ENCODE measurements at regions not wholly inside any gene's neighbourhood (a gene's known extent, or its start where the extent isn't known, plus 50 kb on each side); places are given as distances from the start of the nearest gene placed in this dataset.
"Not testable (repeated sequence)": the region's sequence is repeated elsewhere in the genome, so short reads cannot be mapped to it uniquely, and the experiment has no call there.

DNA sequence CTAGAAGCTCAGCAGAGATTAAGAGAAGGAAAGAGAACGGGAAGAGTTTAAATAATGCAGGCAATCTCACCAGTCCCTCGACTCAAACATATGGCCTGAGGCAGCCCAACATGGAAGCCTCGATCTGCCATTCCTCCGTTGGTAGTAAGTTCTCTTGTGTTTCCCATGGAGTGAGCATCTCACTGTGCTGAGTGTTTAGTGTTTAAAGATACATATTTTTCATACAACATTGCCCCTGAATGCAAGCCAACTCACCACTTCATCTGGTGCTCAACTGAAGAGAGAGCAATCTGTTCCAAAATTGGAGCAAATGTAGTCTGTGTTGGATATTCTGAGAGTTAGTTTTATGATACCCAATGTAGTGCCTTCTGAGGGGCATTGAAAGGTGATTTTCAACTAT, 171.5 kb upstream of the ATP10B start:
- H3K4me3 ChIP-seq (ENCODE audit: low read depth in 1 of 5, low read length in 5 of 5), result no peak overlapping the region
- no peaks in the 10 kb centered on the region for H3K9me3 ChIP-seq (ENCODE audit: control insufficient read depth in 5 of 5, low read length in 5 of 5)
- H3K27me3 ChIP-seq (ENCODE audit: control insufficient read depth in 5 of 5, insufficient read depth in 4 of 5, low read length in 5 of 5), result no peaks in the 10 kb centered on the region
- H3K9ac ChIP-seq (ENCODE audit: low read length in 5 of 5), result no peak overlapping the region
- H3K36me3 ChIP-seq (ENCODE audit: control insufficient read depth in 5 of 5, insufficient read depth in 5 of 5, low read length in 5 of 5), result no peaks in the 10 kb centered on the region
- no peaks in the 10 kb centered on the region for H3K4me1 ChIP-seq (ENCODE audit: control insufficient read depth in 5 of 5, insufficient read depth in 5 of 5, low read length in 5 of 5)
- H3K27ac ChIP-seq (ENCODE audit: low read depth, low read length), result no peak overlapping the region

DNA sequence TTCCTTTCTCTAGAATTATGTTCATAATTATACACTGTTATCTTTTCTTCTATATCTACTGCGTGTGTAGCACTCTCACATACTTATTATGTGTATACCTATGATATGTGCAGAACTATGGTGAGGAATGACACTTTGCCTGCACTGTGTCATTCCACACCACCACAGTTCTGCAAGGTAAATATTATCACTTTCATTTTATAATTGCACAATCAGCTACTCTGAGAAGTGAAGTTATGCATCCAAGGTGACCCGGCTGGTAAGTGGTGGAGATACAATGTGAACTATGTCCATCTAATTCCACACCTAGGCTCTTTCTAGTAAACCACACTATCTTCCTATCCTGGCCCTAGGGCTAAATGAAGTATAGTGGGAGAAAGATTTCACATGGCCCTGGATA, 170.1 kb upstream of the ATP10B start:
- no peak overlapping the region for H3K4me3 ChIP-seq (ENCODE audit: low read depth in 1 of 5, low read length in 5 of 5)
- no peaks in the 10 kb centered on the region for H3K4me1 ChIP-seq (ENCODE audit: control insufficient read depth in 5 of 5, insufficient read depth in 5 of 5, low read length in 5 of 5)
- H3K27ac ChIP-seq (ENCODE audit: low read depth, low read length), result no peak overlapping the region
- H3K27me3 ChIP-seq (ENCODE audit: control insufficient read depth in 5 of 5, insufficient read depth in 4 of 5, low read length in 5 of 5), result no peaks in the 10 kb centered on the region
- no peaks in the 10 kb centered on the region for H3K36me3 ChIP-seq (ENCODE audit: control insufficient read depth in 5 of 5, insufficient read depth in 5 of 5, low read length in 5 of 5)
- no peaks in the 10 kb centered on the region for H3K9me3 ChIP-seq (ENCODE audit: control insufficient read depth in 5 of 5, low read length in 5 of 5)
- no peak overlapping the region for H3K9ac ChIP-seq (ENCODE audit: low read length in 5 of 5)

GRCh38 chr5:161009817-161010216, 157.8 kb upstream of the ATP10B start:
- Histone ChIP-seq H3K27me3 (ENCODE audit: control insufficient read depth in 5 of 5, insufficient read depth in 4 of 5, low read length in 5 of 5) (peaks cover 0 to 2% (median 0%) of the 10 kb centered on the region in 5 donors), H3K36me3 (ENCODE audit: control insufficient read depth in 5 of 5, insufficient read depth in 5 of 5, low read length in 5 of 5) (no peaks in the 10 kb centered on the region), H3K4me3 (ENCODE audit: low read depth in 1 of 5, low read length in 5 of 5) (no peak overlapping the region), H3K4me1 (ENCODE audit: control insufficient read depth in 5 of 5, insufficient read depth in 5 of 5, low read length in 5 of 5) (no peaks in the 10 kb centered on the region), H3K9ac (ENCODE audit: low read length in 5 of 5) (no peak overlapping the region), H3K27ac (ENCODE audit: low read depth, low read length) (no peak overlapping the region), H3K9me3 (ENCODE audit: control insufficient read depth in 5 of 5, low read length in 5 of 5) (peaks cover 2 to 14% (median 6%) of the 10 kb centered on the region in 5 donors)

DNA sequence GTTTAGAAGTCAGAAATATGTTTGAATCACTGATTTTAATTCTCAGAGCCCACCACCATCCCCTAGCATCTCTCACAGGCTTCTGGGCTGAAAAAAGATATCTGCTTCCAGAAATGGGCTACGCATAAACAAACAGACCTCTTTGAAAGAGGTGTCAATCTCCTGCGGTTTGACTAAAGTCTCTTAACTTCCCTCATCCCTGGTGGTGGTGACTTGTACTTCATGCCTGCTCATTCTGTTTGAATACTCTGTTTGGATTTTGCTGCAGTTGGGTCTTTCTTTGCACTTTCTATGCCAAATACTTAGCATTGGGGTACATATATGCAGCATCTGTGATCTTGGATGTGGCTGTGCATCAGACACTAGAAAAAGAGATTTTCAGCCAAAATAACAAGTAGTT, 157.2 kb upstream of the ATP10B start:
- Histone ChIP-seq H3K9ac (ENCODE audit: low read length in 5 of 5) (no peak overlapping the region), H3K27ac (ENCODE audit: low read depth, low read length) (no peak overlapping the region), H3K9me3 (ENCODE audit: control insufficient read depth in 5 of 5, low read length in 5 of 5) (peaks cover 2 to 17% (median 9%) of the 10 kb centered on the region in 5 donors), H3K4me1 (ENCODE audit: control insufficient read depth in 5 of 5, insufficient read depth in 5 of 5, low read length in 5 of 5) (no peaks in the 10 kb centered on the region), H3K4me3 (ENCODE audit: low read depth in 1 of 5, low read length in 5 of 5) (no peak overlapping the region), H3K27me3 (ENCODE audit: control insufficient read depth in 5 of 5, insufficient read depth in 4 of 5, low read length in 5 of 5) (peaks cover 0 to 2% (median 0%) of the 10 kb centered on the region in 5 donors), H3K36me3 (ENCODE audit: control insufficient read depth in 5 of 5, insufficient read depth in 5 of 5, low read length in 5 of 5) (no peaks in the 10 kb centered on the region)

- Histone ChIP-seq H3K27me3 (ENCODE audit: control insufficient read depth in 5 of 5, insufficient read depth in 4 of 5, low read length in 5 of 5) (no peaks in the 10 kb centered on the region), H3K27ac (ENCODE audit: low read depth, low read length) (no peak overlapping the region), H3K4me1 (ENCODE audit: control insufficient read depth in 5 of 5, insufficient read depth in 5 of 5, low read length in 5 of 5) (no peaks in the 10 kb centered on the region), H3K9me3 (ENCODE audit: control insufficient read depth in 5 of 5, low read length in 5 of 5) (peaks cover 2 to 19% (median 14%) of the 10 kb centered on the region in 5 donors), H3K4me3 (ENCODE audit: low read depth in 1 of 5, low read length in 5 of 5) (no peak overlapping the region), H3K36me3 (ENCODE audit: control insufficient read depth in 5 of 5, insufficient read depth in 5 of 5, low read length in 5 of 5) (no peaks in the 10 kb centered on the region), H3K9ac (ENCODE audit: low read length in 5 of 5) (no peak overlapping the region)
Observed at GRCh38 chr5:161007879-161008278, 155.9 kb upstream of the ATP10B start.

DNA sequence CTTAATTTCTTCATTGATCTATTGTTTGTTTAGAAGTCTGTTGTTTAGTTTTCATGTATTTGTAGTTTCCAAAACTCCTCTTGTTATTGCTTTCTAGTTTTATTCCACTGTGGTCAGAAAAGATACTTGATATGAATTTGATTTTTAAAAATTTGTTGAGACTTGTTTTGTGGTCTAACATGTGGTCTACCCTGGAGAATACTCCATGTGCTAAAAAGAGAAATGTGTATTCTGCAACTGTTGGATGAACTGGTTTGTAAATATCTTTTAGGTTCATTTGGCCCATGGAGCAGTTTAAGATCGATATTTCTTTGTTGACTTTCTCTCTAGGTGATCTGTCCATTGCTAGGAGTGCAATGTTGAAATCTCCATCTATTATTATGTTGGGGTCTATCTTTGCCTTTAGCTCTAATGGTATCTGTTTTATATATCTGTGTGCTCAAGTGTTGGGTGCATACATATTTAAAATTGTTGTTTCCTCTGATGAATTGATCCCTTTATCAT, 150.6 kb upstream of the ATP10B start:
- Histone ChIP-seq H3K27me3 (ENCODE audit: control insufficient read depth in 5 of 5, insufficient read depth in 4 of 5, low read length in 5 of 5) (no peaks in the 10 kb centered on the region), H3K9me3 (ENCODE audit: control insufficient read depth in 5 of 5, low read length in 5 of 5) (peaks cover 2 to 28% (median 14%) of the 10 kb centered on the region in 5 donors), H3K36me3 (ENCODE audit: control insufficient read depth in 5 of 5, insufficient read depth in 5 of 5, low read length in 5 of 5) (no peaks in the 10 kb centered on the region), H3K4me3 (ENCODE audit: low read depth in 1 of 5, low read length in 5 of 5) (no peak overlapping the region), H3K27ac (ENCODE audit: low read depth, low read length) (no peak overlapping the region), H3K9ac (ENCODE audit: low read length in 5 of 5) (no peak overlapping the region), H3K4me1 (ENCODE audit: control insufficient read depth in 5 of 5, insufficient read depth in 5 of 5, low read length in 5 of 5) (no peaks in the 10 kb centered on the region)

DNA sequence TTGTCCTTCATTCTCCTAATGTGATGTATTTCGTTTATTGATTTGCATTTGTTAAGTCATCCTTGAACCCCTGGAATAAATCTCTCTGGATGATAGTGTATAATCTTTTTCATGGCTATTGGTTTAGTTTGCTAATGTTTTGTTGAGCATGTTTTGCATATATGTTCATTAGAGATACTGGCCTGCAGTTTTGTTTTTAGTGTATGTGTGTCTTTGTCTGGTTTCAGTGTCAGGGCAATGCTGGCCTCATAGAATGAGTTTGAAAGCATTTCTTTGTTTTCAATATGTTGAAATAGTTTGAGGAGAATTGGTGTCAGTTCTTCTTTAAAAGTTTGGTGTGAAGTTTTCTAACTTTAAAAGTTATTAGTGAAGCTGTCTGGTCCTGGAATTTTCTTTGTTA, 149.6 kb upstream of the ATP10B start:
- Histone ChIP-seq H3K4me1 (ENCODE audit: control insufficient read depth in 5 of 5, insufficient read depth in 5 of 5, low read length in 5 of 5) (no peaks in the 10 kb centered on the region), H3K27me3 (ENCODE audit: control insufficient read depth in 5 of 5, insufficient read depth in 4 of 5, low read length in 5 of 5) (no peaks in the 10 kb centered on the region), H3K36me3 (ENCODE audit: control insufficient read depth in 5 of 5, insufficient read depth in 5 of 5, low read length in 5 of 5) (no peaks in the 10 kb centered on the region), H3K9ac (ENCODE audit: low read length in 5 of 5) (no peak overlapping the region), H3K9me3 (ENCODE audit: control insufficient read depth in 5 of 5, low read length in 5 of 5) (peaks cover 2 to 28% (median 14%) of the 10 kb centered on the region in 5 donors), H3K27ac (ENCODE audit: low read depth, low read length) (no peak overlapping the region), H3K4me3 (ENCODE audit: low read depth in 1 of 5, low read length in 5 of 5) (no peak overlapping the region)

- H3K9ac ChIP-seq (ENCODE audit: low read length in 5 of 5), result not testable (repeated sequence)
Observed at GRCh38 chr5:161001142-161001541, 149.1 kb upstream of the ATP10B start.

DNA sequence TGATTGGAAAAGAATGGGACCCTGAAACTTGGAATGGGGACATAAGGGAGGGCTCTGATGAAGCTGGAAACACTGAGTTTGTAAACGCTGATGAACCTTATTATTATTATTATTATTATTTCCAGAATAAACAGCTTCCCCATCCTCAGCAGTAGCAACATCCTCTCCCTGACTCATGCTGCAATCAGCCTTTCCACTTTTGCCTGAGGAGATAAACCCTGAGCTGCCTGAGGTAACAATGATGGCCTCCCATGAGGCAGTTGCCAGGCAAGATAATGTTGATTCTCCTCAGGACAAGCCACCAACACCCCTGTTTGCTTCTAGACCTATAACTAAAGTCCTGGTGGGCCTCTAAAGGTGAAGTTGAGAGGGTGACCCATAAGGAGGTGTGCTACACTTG, 139.2 kb upstream of the ATP10B start:
- no peaks in the 10 kb centered on the region for H3K4me1 ChIP-seq (ENCODE audit: control insufficient read depth in 5 of 5, insufficient read depth in 5 of 5, low read length in 5 of 5)
- H3K4me3 ChIP-seq (ENCODE audit: low read depth in 1 of 5, low read length in 5 of 5), result no peak overlapping the region
- H3K36me3 ChIP-seq (ENCODE audit: control insufficient read depth in 5 of 5, insufficient read depth in 5 of 5, low read length in 5 of 5), result no peaks in the 10 kb centered on the region
- H3K9ac ChIP-seq (ENCODE audit: low read length in 5 of 5), result no peak overlapping the region
- H3K27me3 ChIP-seq (ENCODE audit: control insufficient read depth in 5 of 5, insufficient read depth in 4 of 5, low read length in 5 of 5), result no peaks in the 10 kb centered on the region
- no peak overlapping the region for H3K27ac ChIP-seq (ENCODE audit: low read depth, low read length)
- H3K9me3 ChIP-seq (ENCODE audit: control insufficient read depth in 5 of 5, low read length in 5 of 5), result peaks cover 0 to 11% (median 3%) of the 10 kb centered on the region in 5 donors

More at GRCh38 chr5:161001142-161001541, 149.1 kb upstream of the ATP10B start:
- not testable (repeated sequence) for H3K27ac ChIP-seq (ENCODE audit: low read depth, low read length); H3K4me3 ChIP-seq (ENCODE audit: low read depth in 1 of 5, low read length in 5 of 5); H3K36me3 ChIP-seq (ENCODE audit: control insufficient read depth in 5 of 5, insufficient read depth in 5 of 5, low read length in 5 of 5); H3K4me1 ChIP-seq (ENCODE audit: control insufficient read depth in 5 of 5, insufficient read depth in 5 of 5, low read length in 5 of 5); H3K27me3 ChIP-seq (ENCODE audit: control insufficient read depth in 5 of 5, insufficient read depth in 4 of 5, low read length in 5 of 5)
- peaks cover 2 to 27% (median 14%) of the 10 kb centered on the region in 5 donors for H3K9me3 ChIP-seq (ENCODE audit: control insufficient read depth in 5 of 5, low read length in 5 of 5)

- H3K4me3 ChIP-seq (ENCODE audit: low read depth in 1 of 5, low read length in 5 of 5), result no peak overlapping the region
- H3K36me3 ChIP-seq (ENCODE audit: control insufficient read depth in 5 of 5, insufficient read depth in 5 of 5, low read length in 5 of 5), result no peaks in the 10 kb centered on the region
- H3K27me3 ChIP-seq (ENCODE audit: control insufficient read depth in 5 of 5, insufficient read depth in 4 of 5, low read length in 5 of 5), result no peaks in the 10 kb centered on the region
- no peak overlapping the region for H3K27ac ChIP-seq (ENCODE audit: low read depth, low read length)
- H3K4me1 ChIP-seq (ENCODE audit: control insufficient read depth in 5 of 5, insufficient read depth in 5 of 5, low read length in 5 of 5), result no peaks in the 10 kb centered on the region
- H3K9ac ChIP-seq (ENCODE audit: low read length in 5 of 5), result no peak overlapping the region
- no peaks in the 10 kb centered on the region for H3K9me3 ChIP-seq (ENCODE audit: control insufficient read depth in 5 of 5, low read length in 5 of 5)
Observed at GRCh38 chr5:160979385-160979784, 127.4 kb upstream of the ATP10B start.

DNA sequence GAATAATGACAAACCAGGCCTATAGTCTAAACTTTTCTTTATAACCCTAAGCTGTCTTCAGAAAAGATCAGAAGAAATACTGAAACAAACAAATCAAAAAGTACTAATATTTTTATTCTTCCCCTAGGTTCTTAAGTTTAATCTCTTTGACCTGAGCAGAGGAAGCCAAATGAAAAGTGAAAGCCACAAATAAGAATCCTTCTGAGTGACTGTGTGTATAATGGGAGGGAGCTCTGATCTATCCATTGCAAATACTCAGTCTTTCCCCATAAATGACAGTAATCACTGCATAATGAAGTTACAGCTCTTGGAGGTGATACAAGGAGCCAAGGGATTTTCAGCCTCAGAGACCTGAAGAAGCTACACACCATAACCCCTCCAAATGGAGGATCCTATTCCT, 126.9 kb upstream of the ATP10B start:
- H3K27ac ChIP-seq (ENCODE audit: low read depth, low read length), result no peak overlapping the region
- H3K36me3 ChIP-seq (ENCODE audit: control insufficient read depth in 5 of 5, insufficient read depth in 5 of 5, low read length in 5 of 5), result no peaks in the 10 kb centered on the region
- no peak overlapping the region for H3K4me3 ChIP-seq (ENCODE audit: low read depth in 1 of 5, low read length in 5 of 5)
- H3K9me3 ChIP-seq (ENCODE audit: control insufficient read depth in 5 of 5, low read length in 5 of 5), result no peaks in the 10 kb centered on the region
- no peaks in the 10 kb centered on the region for H3K27me3 ChIP-seq (ENCODE audit: control insufficient read depth in 5 of 5, insufficient read depth in 4 of 5, low read length in 5 of 5)
- H3K9ac ChIP-seq (ENCODE audit: low read length in 5 of 5), result no peak overlapping the region
- H3K4me1 ChIP-seq (ENCODE audit: control insufficient read depth in 5 of 5, insufficient read depth in 5 of 5, low read length in 5 of 5), result no peaks in the 10 kb centered on the region

Data from subcutaneous abdominal adipose tissue (tissue), 5 donors.